Natural killer cell (primary cell): ENCODE measurements at regions not wholly inside any gene's neighbourhood (a gene's known extent, or its start where the extent isn't known, plus 50 kb on each side); places are given as distances from the start of the nearest gene placed in this dataset.

ENCODE experiments used
- ATAC-seq, 3 donors: fragments of 150-1000 bp in 2 of 3; fragments of 200-7000 bp in 1 of 3; cut with Tn5 transposase; 1 replicate in 1 of 3; 2 replicates in 2 of 3; pipeline ENCODE4 v1.10.0; 2021; ENCODE audit warnings: mild to moderate bottlenecking in 2 of 3, moderate library complexity in 2 of 3
- DNase-seq, 2 donors: peaks; one replicate each; pipeline versions ENCODE4 v3.0.0 to v3.0.0-alpha.2; 2013 to 2021; ENCODE audit warnings: mixed read lengths in 1 of 2
- H3K27ac ChIP-seq: one replicate; pipeline ENCODE4 v1.5.1; 2013; ENCODE audit warnings: mild to moderate bottlenecking, low read length
- H3K27me3 ChIP-seq: one replicate; pipeline ENCODE4 v1.6.1; 2013; ENCODE audit warnings: low read length; ENCODE audit not compliant: control insufficient read depth, insufficient read depth
- H3K36me3 ChIP-seq: one replicate; pipeline ENCODE4 v1.6.1; 2013; ENCODE audit warnings: low read length; ENCODE audit not compliant: control insufficient read depth, insufficient read depth
- H3K4me1 ChIP-seq: one replicate; pipeline ENCODE4 v1.6.1; 2013; ENCODE audit warnings: low read length; ENCODE audit not compliant: control insufficient read depth, insufficient read depth
- H3K4me3 ChIP-seq: one replicate; pipeline ENCODE4 v1.5.1; 2013; ENCODE audit warnings: low read length
- H3K9me3 ChIP-seq: one replicate; pipeline ENCODE4 v1.6.1; 2013; ENCODE audit warnings: low read length; ENCODE audit not compliant: control insufficient read depth, insufficient read depth
- H3K27ac Mint-ChIP-seq, 2 donors: one replicate each; pipeline ENCODE4 v1.8.0; 2022; ENCODE audit warnings: mild to moderate bottlenecking in 2 of 2, mixed read lengths in 2 of 2, moderate library complexity in 1 of 2
- H3K27me3 Mint-ChIP-seq, 2 donors: one replicate each; pipeline ENCODE4 v1.8.0; 2022; ENCODE audit warnings: low read depth in 2 of 2, mixed read lengths in 2 of 2
- H3K36me3 Mint-ChIP-seq: one replicate; pipeline ENCODE4 v1.8.0; 2022; ENCODE audit warnings: mixed read lengths
- H3K4me1 Mint-ChIP-seq, 2 donors: one replicate each; pipeline ENCODE4 v1.8.0; 2022; ENCODE audit warnings: mixed read lengths in 2 of 2
- H3K4me3 Mint-ChIP-seq: one replicate; pipeline ENCODE4 v1.8.0; 2022; ENCODE audit warnings: mild to moderate bottlenecking, moderate library complexity, mixed read lengths
- H3K9me3 Mint-ChIP-seq, 2 donors: one replicate each; pipeline ENCODE4 v1.8.0; 2022; ENCODE audit warnings: mixed read lengths in 2 of 2
- CTCF ChIP-seq: fragments of 200-600 bp; IDR thresholded peaks from one replicate; pipeline ENCODE4 v1.8.0; 2022; ENCODE audit warnings: antibody characterized with exemption
- WGBS: methylation state at CpG from one replicate; pipeline ENCODE4 v1.1.7; 2013; ENCODE audit warnings: missing lambda C conversion rate; ENCODE audit not compliant: insufficient coverage; 5-methylcytosine and 5-hydroxymethylcytosine counted together
- intact Hi-C: fragments of 100-400 bp; cut with micrococcal nuclease; formaldehyde crosslinking; loops from one replicate; pipeline ENCODE4 v1.14.2; 2022

- no peak overlapping the region for H3K4me3 Mint-ChIP-seq
Observed at GRCh38 chr1:173101589-173101988, 50.8 kb upstream of the TNFSF18 start.

GRCh38 chr1:173100476-173101107 lies 49.9 kb upstream of the TNFSF18 start:
- no peak for TF ChIP-seq CTCF
- H3K4me1 ChIP-seq: no peaks in the 10 kb centered on the region
- Mint-ChIP-seq H3K27me3 (no peaks in the 10 kb centered on the region), H3K4me1 (no peaks in the 10 kb centered on the region), H3K36me3 (no peaks in the 10 kb centered on the region), H3K9me3 (no peaks in the 10 kb centered on the region), H3K4me3 (no peak overlapping the region), H3K27ac (no peak overlapping the region)
- DNase-seq (no peak), ATAC-seq (no peak)
- no peak overlapping the region for H3K4me3 ChIP-seq
- H3K9me3 ChIP-seq: peaks cover 10% of the 10 kb centered on the region
- H3K27ac ChIP-seq: no peak overlapping the region
- H3K36me3 ChIP-seq: no peaks in the 10 kb centered on the region
- no peaks in the 10 kb centered on the region for H3K27me3 ChIP-seq
- intact Hi-C loops: no loop called here
- WGBS: no CpG with 5 or more reads among the region's 1 CpG

More at GRCh38 chr1:173101589-173101988, 50.8 kb upstream of the TNFSF18 start:
- H3K9me3 ChIP-seq: peaks cover 10% of the 10 kb centered on the region
- ATAC-seq: no peak
- Mint-ChIP-seq H3K36me3 (no peaks in the 10 kb centered on the region), H3K4me1 (no peaks in the 10 kb centered on the region), H3K27me3 (no peaks in the 10 kb centered on the region), H3K27ac (no peak overlapping the region), H3K9me3 (no peaks in the 10 kb centered on the region)
- TF ChIP-seq CTCF: no peak
- no peaks in the 10 kb centered on the region for H3K36me3 ChIP-seq
- intact Hi-C loops: no loop called here
- no peak overlapping the region for H3K27ac ChIP-seq
- H3K27me3 ChIP-seq: no peaks in the 10 kb centered on the region
- DNase-seq: no peak
- no peaks in the 10 kb centered on the region for H3K4me1 ChIP-seq
- no peak overlapping the region for H3K4me3 ChIP-seq
- WGBS: 100% methylated on average over 1 of the region's 1 CpG
